HEK293T (cell line): ENCODE measurements at regions not wholly inside any gene's neighbourhood (a gene's known extent, or its start where the extent isn't known, plus 50 kb on each side); places are given as distances from the start of the nearest gene placed in this dataset.
"Not testable (repeated sequence)": the region's sequence is repeated elsewhere in the genome, so short reads cannot be mapped to it uniquely, and the experiment has no call there.

Experiments
- CTCF ChIA-PET: fragments of 350-600 bp; formaldehyde crosslinking; extraction: SDS; loops from one replicate; lab custom pipeline; 2021; ENCODE audit warnings: antibody characterized with exemption, inconsistent platforms; lab: Yijun Ruan, JAX
- POLR2A ChIA-PET: fragments of 350-600 bp; formaldehyde crosslinking; extraction: SDS; loops from one replicate; lab custom pipeline; 2020; ENCODE audit warnings: antibody characterized with exemption, inconsistent platforms; lab: Yijun Ruan, JAX
- DNase-seq: peaks from one replicate; pipeline ENCODE4 v3.0.0; 2012; ENCODE audit warnings: mixed read lengths; ENCODE audit errors: extremely low spot score
- ARNT ChIP-seq: fragments of 450-650 bp; IDR thresholded peaks from 2 replicates; pipeline ENCODE4 v1.6.1; 2017; ENCODE audit warnings: mild to moderate bottlenecking
- BHLHE40 ChIP-seq: fragments of 450-650 bp; IDR thresholded peaks from 2 replicates; pipeline ENCODE4 v1.6.1; 2016; ENCODE audit warnings: mild to moderate bottlenecking, moderate library complexity, borderline replicate concordance
- CTBP1 ChIP-seq: fragments of 450-650 bp; IDR thresholded peaks from 2 replicates; pipeline ENCODE4 v1.6.1; 2016; ENCODE audit warnings: borderline replicate concordance
- ELF4 ChIP-seq: fragments of 450-650 bp; IDR thresholded peaks from 2 replicates; pipeline ENCODE4 v1.6.1; 2017; ENCODE audit warnings: antibody characterized with exemption
- FOXA1 ChIP-seq: fragments of 450-650 bp; IDR thresholded peaks from 2 replicates; pipeline ENCODE4 v1.6.1; 2016; ENCODE audit warnings: mild to moderate bottlenecking
- FOXK2 ChIP-seq: fragments of 450-650 bp; IDR thresholded peaks from 2 replicates; pipeline ENCODE4 v1.6.1; 2016; ENCODE audit warnings: mild to moderate bottlenecking
- FOXM1 ChIP-seq: fragments of 450-650 bp; IDR thresholded peaks from 2 replicates; pipeline ENCODE4 v1.6.1; 2017; ENCODE audit warnings: mild to moderate bottlenecking, borderline replicate concordance
- HDGF ChIP-seq: fragments of 450-650 bp; IDR thresholded peaks from 2 replicates; pipeline ENCODE4 v1.6.1; 2017; ENCODE audit warnings: antibody characterized with exemption, borderline replicate concordance
- L3MBTL2 ChIP-seq: fragments of 450-650 bp; conservative IDR thresholded peaks from 2 replicates; pipeline ENCODE4 v1.6.1; 2016; ENCODE audit warnings: mild to moderate bottlenecking
- LEF1 ChIP-seq: fragments of 450-650 bp; IDR thresholded peaks from 2 replicates; pipeline ENCODE4 v1.6.1; 2017; ENCODE audit warnings: mild to moderate bottlenecking, borderline replicate concordance
- NFRKB ChIP-seq: fragments of 450-650 bp; IDR thresholded peaks from 2 replicates; pipeline ENCODE4 v1.6.1; 2016; ENCODE audit warnings: mild to moderate bottlenecking, moderate library complexity
- SP1 ChIP-seq: fragments of 450-650 bp; IDR thresholded peaks from 2 replicates; pipeline ENCODE4 v1.6.1; 2017
- SUZ12 ChIP-seq: fragments of 450-650 bp; IDR thresholded peaks from 2 replicates; pipeline ENCODE4 v1.6.1; 2016; ENCODE audit warnings: mild to moderate bottlenecking
- TARDBP ChIP-seq: fragments of 450-650 bp; IDR thresholded peaks from 2 replicates; pipeline ENCODE4 v1.6.1; 2016
- ZNF384 ChIP-seq: fragments of 450-650 bp; IDR thresholded peaks from 2 replicates; pipeline ENCODE4 v1.6.1; 2016
- TF ChIP-seq, protein P1 (sequence below): fragments of 450-650 bp; IDR thresholded peaks from 2 replicates; pipeline ENCODE4 v1.6.1; 2016

- POLR2A ChIA-PET, result no interaction called here
- TF ChIP-seq HDGF, result no peak
- no peak for TF ChIP-seq SP1
- no peak for DNase-seq
- CTCF ChIA-PET, result no interaction called here
These were observed 802.1 kb upstream of the SLC39A10 start for GRCh38 chr2:194854941-194855340.

GRCh38 chr2:194842871-194843270 lies 814.2 kb upstream of the SLC39A10 start:
- no peak for DNase-seq
- ChIA-PET POLR2A (no interaction called here), CTCF (interaction anchor here (1.1 kb wide), 1 partner anchor 24 kb away, joined by 4 read pairs; no protein-coding TSS in a partner anchor)
- TF ChIP-seq FOXK2 (no peak), BHLHE40 (no peak), SP1 (no peak), CTBP1 (no peak), LEF1 (no peak), FOXA1 (no peak), ARNT (no peak), L3MBTL2 (no peak), TARDBP (no peak), FOXM1 (no peak), ZNF384 (no peak), NFRKB (no peak), ELF4 (no peak), SUZ12 (no peak), HDGF (no peak)
- TF ChIP-seq, protein P1, sequence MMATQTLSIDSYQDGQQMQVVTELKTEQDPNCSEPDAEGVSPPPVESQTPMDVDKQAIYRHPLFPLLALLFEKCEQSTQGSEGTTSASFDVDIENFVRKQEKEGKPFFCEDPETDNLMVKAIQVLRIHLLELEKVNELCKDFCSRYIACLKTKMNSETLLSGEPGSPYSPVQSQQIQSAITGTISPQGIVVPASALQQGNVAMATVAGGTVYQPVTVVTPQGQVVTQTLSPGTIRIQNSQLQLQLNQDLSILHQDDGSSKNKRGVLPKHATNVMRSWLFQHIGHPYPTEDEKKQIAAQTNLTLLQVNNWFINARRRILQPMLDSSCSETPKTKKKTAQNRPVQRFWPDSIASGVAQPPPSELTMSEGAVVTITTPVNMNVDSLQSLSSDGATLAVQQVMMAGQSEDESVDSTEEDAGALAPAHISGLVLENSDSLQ, result no peak

DNA sequence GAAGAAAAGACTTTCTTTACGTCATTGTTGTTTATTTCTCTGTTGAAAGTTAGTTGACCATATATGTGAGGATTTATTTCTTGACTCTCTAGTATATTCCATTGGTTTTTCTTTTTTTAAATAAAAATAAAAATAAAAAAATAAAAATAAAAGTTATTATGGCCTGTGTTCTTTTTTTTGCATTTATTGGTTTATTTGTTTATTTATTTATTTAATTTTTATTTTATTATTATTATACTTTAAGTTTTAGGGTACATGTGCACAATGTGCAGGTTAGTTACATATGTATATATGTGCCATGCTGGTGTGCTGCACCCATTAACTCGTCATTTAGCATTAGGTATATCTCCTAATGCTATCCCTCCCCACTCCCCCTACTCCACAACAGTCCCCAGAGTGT lies 822.7 kb upstream of the SLC39A10 start:
- CTCF ChIA-PET, DNase-seq, POLR2A ChIA-PET: not testable (repeated sequence)

DNA sequence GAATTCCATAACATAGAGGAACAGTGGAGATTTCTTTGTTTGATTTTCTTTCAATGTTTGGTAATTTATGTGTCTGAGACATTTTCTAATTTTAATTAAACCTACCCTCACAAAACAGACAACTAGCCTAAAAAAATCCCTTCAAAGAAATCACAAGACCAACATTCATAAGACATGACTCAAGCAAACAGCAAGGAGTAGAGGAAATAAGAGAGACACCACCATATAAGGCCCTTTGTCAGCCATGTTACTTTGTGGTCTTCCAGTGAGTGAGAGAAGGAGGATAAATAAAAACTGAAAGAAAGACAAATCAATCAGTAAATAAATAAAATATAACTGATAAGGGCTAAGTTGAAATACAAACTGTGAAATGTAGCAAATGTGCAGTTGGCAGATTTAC lies 830.8 kb upstream of the SLC39A10 start:
- POLR2A ChIA-PET, result no interaction called here
- no peak for DNase-seq
- CTCF ChIA-PET, result no interaction called here
- TF ChIP-seq ZNF384, result no peak
- TF ChIP-seq FOXM1, result no peak
- TF ChIP-seq FOXA1, result no peak
- TF ChIP-seq L3MBTL2, result no peak
- TF ChIP-seq, protein P1, result no peak
- TF ChIP-seq ELF4, result no peak
- TF ChIP-seq CTBP1, result no peak
- no peak for TF ChIP-seq ARNT
- TF ChIP-seq SUZ12, result no peak
- TF ChIP-seq FOXK2, result no peak
- TF ChIP-seq SP1, result no peak

- CTCF ChIA-PET, result no interaction called here
- POLR2A ChIA-PET, result no interaction called here
These were observed 832.6 kb upstream of the SLC39A10 start for GRCh38 chr2:194824450-194824849.

GRCh38 chr2:194822657-194823056 lies 834.4 kb upstream of the SLC39A10 start:
- POLR2A ChIA-PET, result no interaction called here
- CTCF ChIA-PET, result no interaction called here
- DNase-seq, result no peak
- TF ChIP-seq, protein P1, result no peak
- TF ChIP-seq NFRKB (no peak), L3MBTL2 (no peak)

More at GRCh38 chr2:194824450-194824849, 832.6 kb upstream of the SLC39A10 start:
- TF ChIP-seq, protein P1, result no peak
- no peak for TF ChIP-seq SP1
- no peak for TF ChIP-seq FOXM1
- TF ChIP-seq FOXA1, result no peak
- no peak for TF ChIP-seq BHLHE40
- no peak for TF ChIP-seq ZNF384
- TF ChIP-seq ELF4, result no peak
- TF ChIP-seq ARNT, result no peak
- TF ChIP-seq HDGF, result no peak
- no peak for TF ChIP-seq SUZ12
- no peak for TF ChIP-seq CTBP1
- TF ChIP-seq FOXK2, result no peak
- no peak for TF ChIP-seq NFRKB
- TF ChIP-seq LEF1, result no peak
- TF ChIP-seq TARDBP, result no peak
- DNase-seq, result no peak

- DNase-seq, result no peak
- ChIA-PET POLR2A (no interaction called here), CTCF (no interaction called here)
- TF ChIP-seq SUZ12 (no peak), FOXA1 (no peak), ZNF384 (no peak), FOXK2 (no peak), NFRKB (no peak)
- TF ChIP-seq, protein P1, result no peak
These were observed 834.9 kb upstream of the SLC39A10 start for GRCh38 chr2:194822097-194822496.
